ENCODE measurements at regions not wholly inside any gene's neighbourhood (a gene's known extent, or its start where the extent isn't known, plus 50 kb on each side); places are given as distances from the start of the nearest gene placed in this dataset.

DNA sequence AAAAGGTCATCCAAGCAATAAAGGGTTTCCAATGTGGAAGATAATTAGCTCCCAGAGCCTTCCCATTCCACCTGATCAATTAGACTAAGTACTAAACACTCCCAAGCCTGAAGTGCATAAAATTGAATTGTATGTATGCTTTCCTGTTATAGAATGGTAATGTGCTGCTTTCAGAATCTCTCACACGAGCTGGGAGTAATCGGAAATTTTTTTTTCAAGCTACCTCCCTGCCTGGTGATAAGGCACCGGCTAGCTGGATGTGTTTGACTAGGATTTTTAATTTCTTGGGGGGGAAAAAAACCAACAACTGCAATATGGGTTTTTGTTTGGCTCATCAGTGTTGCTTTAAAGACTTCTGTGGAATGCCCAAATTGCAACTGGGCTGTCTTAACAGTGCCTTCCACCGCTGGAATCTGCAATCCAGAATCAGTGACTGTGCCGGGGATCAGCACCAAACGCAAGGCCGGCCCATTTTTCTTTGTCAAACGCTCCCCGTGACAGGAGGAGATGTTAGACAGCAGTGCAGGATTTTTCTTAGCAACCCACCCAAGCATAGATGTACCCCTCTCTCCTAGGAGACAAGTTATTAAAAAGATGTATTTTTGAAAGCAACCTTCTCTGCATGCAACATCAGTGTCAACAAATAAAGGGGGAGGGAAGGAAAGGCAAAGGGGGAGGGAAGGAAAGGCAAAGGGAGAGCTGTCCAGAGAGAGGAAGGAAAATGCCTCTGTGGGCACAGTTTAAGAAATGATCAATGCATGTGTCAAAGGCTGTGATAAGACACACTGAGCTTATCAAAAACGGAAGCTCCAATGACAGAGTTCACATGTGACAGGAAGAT lies 387.2 kb downstream of the NPIPA8 start:
- Histone ChIP-seq H3K9me3 (ENCODE audit: control insufficient read depth in 1 of 2, low read length in 2 of 2) (no peaks in the 10 kb centered on the region), H3K4me1 (ENCODE audit: control insufficient read depth in 1 of 2, insufficient read depth in 2 of 2, low read length in 2 of 2) (no peaks in the 10 kb centered on the region), H3K27me3 (ENCODE audit: low read depth, low read length) (no peaks in the 10 kb centered on the region), H3K36me3 (ENCODE audit: control insufficient read depth in 1 of 2, insufficient read depth in 2 of 2, low read length in 2 of 2) (no peaks in the 10 kb centered on the region), H3K27ac (ENCODE audit: low read length) (no peak overlapping the region), H3K4me3 (ENCODE audit: low read depth in 1 of 2, low read length in 2 of 2) (no peak overlapping the region)

GRCh38 chr16:17947637-17948036 lies 388.9 kb downstream of the NPIPA8 start:
- H3K9me3 ChIP-seq (ENCODE audit: control insufficient read depth in 1 of 2, low read length in 2 of 2), result no peaks in the 10 kb centered on the region
- no peaks in the 10 kb centered on the region for H3K36me3 ChIP-seq (ENCODE audit: control insufficient read depth in 1 of 2, insufficient read depth in 2 of 2, low read length in 2 of 2)
- no peak overlapping the region for H3K4me3 ChIP-seq (ENCODE audit: low read depth in 1 of 2, low read length in 2 of 2)
- no peaks in the 10 kb centered on the region for H3K27me3 ChIP-seq (ENCODE audit: low read depth, low read length)
- no peaks in the 10 kb centered on the region for H3K4me1 ChIP-seq (ENCODE audit: control insufficient read depth in 1 of 2, insufficient read depth in 2 of 2, low read length in 2 of 2)
- no peak overlapping the region for H3K27ac ChIP-seq (ENCODE audit: low read length)

DNA sequence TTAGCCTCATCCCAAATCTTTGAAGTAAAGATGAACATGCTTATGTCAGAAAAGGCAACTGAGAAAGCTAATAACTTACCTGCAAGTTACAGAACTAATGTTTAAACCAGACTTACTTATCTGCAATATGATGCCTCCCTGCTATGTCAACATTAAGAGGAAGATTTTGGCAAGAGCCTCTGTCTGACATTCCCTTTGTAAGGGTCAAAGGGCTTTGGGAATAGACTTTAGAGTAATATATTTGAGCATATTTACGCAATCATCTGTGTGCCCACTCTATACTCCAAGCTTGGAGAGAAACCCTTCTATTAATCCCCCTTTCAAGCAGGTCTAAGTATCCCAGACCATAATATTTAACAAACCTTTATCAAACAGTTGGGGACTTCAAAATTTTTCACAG lies 389.4 kb downstream of the NPIPA8 start:
- Histone ChIP-seq H3K9me3 (ENCODE audit: control insufficient read depth in 1 of 2, low read length in 2 of 2) (no peaks in the 10 kb centered on the region), H3K4me3 (ENCODE audit: low read depth in 1 of 2, low read length in 2 of 2) (no peak overlapping the region), H3K27me3 (ENCODE audit: low read depth, low read length) (no peaks in the 10 kb centered on the region), H3K36me3 (ENCODE audit: control insufficient read depth in 1 of 2, insufficient read depth in 2 of 2, low read length in 2 of 2) (no peaks in the 10 kb centered on the region), H3K27ac (ENCODE audit: low read length) (no peak overlapping the region), H3K4me1 (ENCODE audit: control insufficient read depth in 1 of 2, insufficient read depth in 2 of 2, low read length in 2 of 2) (no peaks in the 10 kb centered on the region)

DNA sequence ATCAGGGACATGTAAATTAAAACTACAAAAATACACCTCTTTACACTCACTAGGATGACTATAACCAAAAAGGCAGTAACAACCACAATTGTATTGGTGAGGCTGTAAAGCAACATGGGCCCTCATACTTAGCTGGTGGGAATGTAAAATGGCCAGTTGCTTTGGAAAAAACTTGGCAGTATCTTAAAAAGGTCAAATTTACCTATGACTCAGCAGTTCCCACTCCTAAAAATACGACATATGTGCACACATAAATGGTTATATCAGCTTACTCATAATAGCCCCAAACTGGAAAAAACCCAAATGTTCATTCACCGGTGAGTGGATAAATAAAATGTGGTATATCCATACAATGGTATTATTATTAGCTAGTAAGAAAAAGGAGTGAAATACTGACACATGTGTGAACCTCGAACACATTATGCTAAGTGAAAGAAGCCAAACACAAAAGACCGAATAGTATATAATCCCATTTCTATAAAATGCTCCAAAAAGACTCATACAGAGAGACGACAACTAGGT lies 391.4 kb downstream of the NPIPA8 start:
- Histone ChIP-seq H3K4me1 (ENCODE audit: control insufficient read depth in 1 of 2, insufficient read depth in 2 of 2, low read length in 2 of 2) (no peaks in the 10 kb centered on the region), H3K9me3 (ENCODE audit: control insufficient read depth in 1 of 2, low read length in 2 of 2) (no peaks in the 10 kb centered on the region), H3K36me3 (ENCODE audit: control insufficient read depth in 1 of 2, insufficient read depth in 2 of 2, low read length in 2 of 2) (no peaks in the 10 kb centered on the region), H3K27me3 (ENCODE audit: low read depth, low read length) (no peaks in the 10 kb centered on the region), H3K27ac (ENCODE audit: low read length) (no peak overlapping the region), H3K4me3 (ENCODE audit: low read depth in 1 of 2, low read length in 2 of 2) (no peak overlapping the region)

DNA sequence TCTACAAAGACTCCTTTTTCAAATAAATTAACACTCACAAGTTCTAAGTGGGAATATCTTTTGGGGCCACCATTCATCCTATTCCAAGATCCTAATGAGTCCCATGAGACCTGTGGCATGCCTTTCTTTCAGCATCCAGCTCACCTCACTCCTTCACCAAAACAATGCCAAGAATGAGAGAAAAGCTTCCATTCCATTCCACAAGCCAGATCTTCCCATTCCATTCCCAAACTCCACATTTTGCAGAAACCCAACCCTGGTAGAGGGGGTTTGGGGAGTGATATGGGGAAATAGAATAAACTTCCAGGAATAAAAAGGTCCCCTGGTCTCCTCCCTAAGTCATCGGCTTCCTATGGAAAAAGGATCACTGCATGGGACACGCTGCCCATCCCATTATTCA lies 392.2 kb downstream of the NPIPA8 start:
- Histone ChIP-seq H3K27ac (ENCODE audit: low read length) (no peak overlapping the region), H3K27me3 (ENCODE audit: low read depth, low read length) (no peaks in the 10 kb centered on the region), H3K4me3 (ENCODE audit: low read depth in 1 of 2, low read length in 2 of 2) (no peak overlapping the region), H3K9me3 (ENCODE audit: control insufficient read depth in 1 of 2, low read length in 2 of 2) (no peaks in the 10 kb centered on the region), H3K4me1 (ENCODE audit: control insufficient read depth in 1 of 2, insufficient read depth in 2 of 2, low read length in 2 of 2) (no peaks in the 10 kb centered on the region), H3K36me3 (ENCODE audit: control insufficient read depth in 1 of 2, insufficient read depth in 2 of 2, low read length in 2 of 2) (no peaks in the 10 kb centered on the region)

- Histone ChIP-seq H3K27me3 (ENCODE audit: low read depth, low read length) (no peaks in the 10 kb centered on the region), H3K27ac (ENCODE audit: low read length) (no peak overlapping the region), H3K9me3 (ENCODE audit: control insufficient read depth in 1 of 2, low read length in 2 of 2) (no peaks in the 10 kb centered on the region), H3K4me3 (ENCODE audit: low read depth in 1 of 2, low read length in 2 of 2) (no peak overlapping the region), H3K4me1 (ENCODE audit: control insufficient read depth in 1 of 2, insufficient read depth in 2 of 2, low read length in 2 of 2) (no peaks in the 10 kb centered on the region), H3K36me3 (ENCODE audit: control insufficient read depth in 1 of 2, insufficient read depth in 2 of 2, low read length in 2 of 2) (no peaks in the 10 kb centered on the region)
Observed at GRCh38 chr16:17942067-17942466, 394.5 kb downstream of the NPIPA8 start.

DNA sequence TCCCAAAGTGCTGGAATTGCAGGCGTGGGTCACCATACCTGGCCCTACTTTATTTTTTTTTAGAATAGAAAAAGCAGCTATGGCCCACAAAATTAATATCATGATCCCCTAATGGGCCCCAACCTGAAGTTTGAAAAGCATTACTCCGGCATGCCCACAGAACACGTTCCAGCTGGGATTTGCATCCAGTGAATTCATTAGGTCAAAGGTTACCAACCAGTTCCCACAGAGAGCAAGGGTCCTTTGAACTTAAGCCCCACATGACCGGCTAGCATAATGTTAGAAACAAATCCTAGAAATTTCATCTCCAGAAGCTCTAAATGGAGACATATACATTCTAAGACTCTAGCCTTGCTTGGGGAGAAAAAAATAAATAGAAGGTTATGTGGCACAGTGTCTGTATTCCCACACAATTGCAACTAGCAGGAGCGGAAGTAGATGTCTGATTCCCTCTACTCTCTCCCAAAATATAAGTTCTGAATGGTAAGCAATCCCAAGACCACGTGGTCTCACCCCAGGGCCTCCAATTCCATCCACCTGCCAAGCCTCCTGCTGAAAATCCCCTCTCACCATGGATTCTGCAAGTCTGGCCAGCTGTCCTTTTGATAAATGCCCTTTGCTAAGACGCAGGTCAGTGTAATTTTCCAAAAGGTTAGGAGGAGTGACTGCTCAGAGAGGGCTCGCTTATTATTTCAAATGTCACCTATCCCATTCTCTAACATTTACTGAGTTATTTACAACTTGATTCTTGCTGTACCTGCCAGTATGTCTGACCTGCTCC lies 395.8 kb downstream of the NPIPA8 start:
- H3K27me3 ChIP-seq (ENCODE audit: low read depth, low read length), result no peaks in the 10 kb centered on the region
- H3K9me3 ChIP-seq (ENCODE audit: control insufficient read depth in 1 of 2, low read length in 2 of 2), result no peaks in the 10 kb centered on the region

GRCh38 chr16:17939723-17940122 lies 396.8 kb downstream of the NPIPA8 start:
- no peak overlapping the region for H3K4me3 ChIP-seq (ENCODE audit: low read depth in 1 of 2, low read length in 2 of 2)
- H3K36me3 ChIP-seq (ENCODE audit: control insufficient read depth in 1 of 2, insufficient read depth in 2 of 2, low read length in 2 of 2), result no peaks in the 10 kb centered on the region
- no peaks in the 10 kb centered on the region for H3K9me3 ChIP-seq (ENCODE audit: control insufficient read depth in 1 of 2, low read length in 2 of 2)
- no peak overlapping the region for H3K27ac ChIP-seq (ENCODE audit: low read length)
- no peaks in the 10 kb centered on the region for H3K4me1 ChIP-seq (ENCODE audit: control insufficient read depth in 1 of 2, insufficient read depth in 2 of 2, low read length in 2 of 2)
- H3K27me3 ChIP-seq (ENCODE audit: low read depth, low read length), result no peaks in the 10 kb centered on the region

More for the DNA sequence above, 395.8 kb downstream of the NPIPA8 start:
- Histone ChIP-seq H3K36me3 (ENCODE audit: control insufficient read depth in 1 of 2, insufficient read depth in 2 of 2, low read length in 2 of 2) (no peaks in the 10 kb centered on the region), H3K4me3 (ENCODE audit: low read depth in 1 of 2, low read length in 2 of 2) (no peak overlapping the region), H3K4me1 (ENCODE audit: control insufficient read depth in 1 of 2, insufficient read depth in 2 of 2, low read length in 2 of 2) (no peaks in the 10 kb centered on the region), H3K27ac (ENCODE audit: low read length) (no peak overlapping the region)

GRCh38 chr16:17939122-17939536 lies 397.4 kb downstream of the NPIPA8 start:
- Histone ChIP-seq H3K36me3 (ENCODE audit: control insufficient read depth in 1 of 2, insufficient read depth in 2 of 2, low read length in 2 of 2) (no peaks in the 10 kb centered on the region), H3K4me1 (ENCODE audit: control insufficient read depth in 1 of 2, insufficient read depth in 2 of 2, low read length in 2 of 2) (no peaks in the 10 kb centered on the region), H3K27me3 (ENCODE audit: low read depth, low read length) (no peaks in the 10 kb centered on the region), H3K27ac (ENCODE audit: low read length) (no peak overlapping the region), H3K4me3 (ENCODE audit: low read depth in 1 of 2, low read length in 2 of 2) (no peak overlapping the region), H3K9me3 (ENCODE audit: control insufficient read depth in 1 of 2, low read length in 2 of 2) (no peaks in the 10 kb centered on the region)

GRCh38 chr16:17938546-17938945 lies 398.0 kb downstream of the NPIPA8 start:
- no peaks in the 10 kb centered on the region for H3K4me1 ChIP-seq (ENCODE audit: control insufficient read depth in 1 of 2, insufficient read depth in 2 of 2, low read length in 2 of 2)
- no peaks in the 10 kb centered on the region for H3K36me3 ChIP-seq (ENCODE audit: control insufficient read depth in 1 of 2, insufficient read depth in 2 of 2, low read length in 2 of 2)
- no peak overlapping the region for H3K27ac ChIP-seq (ENCODE audit: low read length)
- H3K4me3 ChIP-seq (ENCODE audit: low read depth in 1 of 2, low read length in 2 of 2), result no peak overlapping the region
- H3K27me3 ChIP-seq (ENCODE audit: low read depth, low read length), result no peaks in the 10 kb centered on the region
- H3K9me3 ChIP-seq (ENCODE audit: control insufficient read depth in 1 of 2, low read length in 2 of 2), result no peaks in the 10 kb centered on the region

- Histone ChIP-seq H3K27me3 (ENCODE audit: low read depth, low read length) (no peaks in the 10 kb centered on the region), H3K9me3 (ENCODE audit: control insufficient read depth in 1 of 2, low read length in 2 of 2) (no peaks in the 10 kb centered on the region), H3K36me3 (ENCODE audit: control insufficient read depth in 1 of 2, insufficient read depth in 2 of 2, low read length in 2 of 2) (no peaks in the 10 kb centered on the region), H3K27ac (ENCODE audit: low read length) (no peak overlapping the region), H3K4me1 (ENCODE audit: control insufficient read depth in 1 of 2, insufficient read depth in 2 of 2, low read length in 2 of 2) (no peaks in the 10 kb centered on the region), H3K4me3 (ENCODE audit: low read depth in 1 of 2, low read length in 2 of 2) (no peak overlapping the region)
Observed at GRCh38 chr16:17936766-17937402, 399.7 kb downstream of the NPIPA8 start.
